ENCODE measurements at regions not wholly inside any gene's neighbourhood (a gene's known extent, or its start where the extent isn't known, plus 50 kb on each side); places are given as distances from the start of the nearest gene placed in this dataset.

DNA sequence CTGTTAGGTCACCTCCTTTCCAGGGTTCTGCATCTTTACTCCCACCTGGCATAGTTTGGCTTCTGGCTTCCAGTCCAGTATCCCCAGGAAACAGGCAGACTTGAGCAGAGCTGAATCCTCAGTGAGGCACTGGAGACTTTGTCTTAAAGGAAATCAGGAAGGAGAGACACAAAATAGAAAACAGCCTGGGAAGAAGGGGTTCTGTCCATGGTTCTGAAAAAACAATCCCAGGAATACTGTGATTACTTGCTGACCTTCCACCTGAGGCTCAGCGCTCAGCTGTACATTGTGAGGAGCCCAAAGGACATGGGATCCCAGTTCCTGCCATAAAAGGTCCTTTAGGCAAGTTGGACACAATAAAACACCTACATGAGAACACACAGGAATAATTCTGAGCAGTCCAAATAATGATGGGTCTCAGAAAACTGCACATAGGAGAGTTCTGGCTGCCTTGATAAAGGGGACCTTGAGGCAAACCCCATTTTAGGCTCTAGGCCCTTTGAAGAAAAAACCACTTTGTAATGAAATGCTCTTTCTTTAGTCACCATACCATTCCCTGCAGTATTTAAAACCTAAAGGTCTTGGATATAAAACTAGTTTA lies 81.4 kb upstream of the CRHR1 start:
- no peak for DNase-seq (ENCODE audit: insufficient read length, low spot score)
- TF ChIP-seq POLR2A (IDR thresholded peaks at IDR 0.05; ENCODE audit: low read depth, low read length), result no peak
- no peak for FAIRE-seq

DNA sequence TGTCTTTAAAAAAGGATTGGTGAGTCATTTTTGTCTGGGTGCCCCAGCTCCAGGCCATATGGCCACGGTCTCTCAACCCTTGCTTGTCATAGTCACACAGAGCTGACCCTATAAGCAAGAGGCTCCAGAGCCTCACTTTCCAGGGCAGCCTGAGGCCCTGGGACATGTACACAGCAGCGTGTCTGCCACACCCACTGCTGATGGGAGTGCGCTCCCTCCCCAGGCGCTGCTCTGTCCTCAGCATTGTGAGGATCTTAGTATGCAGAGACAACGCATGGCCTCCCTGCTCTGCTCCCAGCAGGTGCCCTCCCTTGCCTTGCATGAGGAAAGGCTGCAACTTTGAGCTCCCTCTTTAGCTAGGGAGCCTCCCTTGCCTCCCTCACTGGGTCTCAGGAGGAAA lies 80.8 kb upstream of the CRHR1 start:
- DNase-seq (ENCODE audit: insufficient read length, low spot score), result no peak
- no peak for FAIRE-seq
- TF ChIP-seq POLR2A (IDR thresholded peaks at IDR 0.05; ENCODE audit: low read depth, low read length), result no peak

DNA sequence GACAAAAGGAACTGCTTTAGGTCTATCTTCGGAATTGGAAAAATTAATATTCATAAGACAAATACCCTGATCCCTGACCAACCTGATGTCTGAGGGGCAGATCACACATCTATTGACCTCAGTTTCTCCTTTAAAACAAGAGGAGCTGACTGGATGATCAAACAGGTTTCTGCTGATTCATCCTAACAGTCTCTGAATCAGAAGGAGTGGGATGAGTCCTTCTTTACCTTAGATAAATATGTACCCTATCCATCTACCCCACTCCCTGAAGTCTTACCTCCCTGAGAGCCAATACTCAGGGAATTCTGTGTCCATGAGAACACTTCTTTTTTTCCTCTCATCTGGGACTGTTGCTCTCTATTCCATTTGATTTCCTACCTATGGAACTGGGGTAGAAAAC lies 80.3 kb upstream of the CRHR1 start:
- no peak for FAIRE-seq
- DNase-seq (ENCODE audit: insufficient read length, low spot score), result no peak
- no peak for TF ChIP-seq POLR2A (IDR thresholded peaks at IDR 0.05; ENCODE audit: low read depth, low read length)

DNA sequence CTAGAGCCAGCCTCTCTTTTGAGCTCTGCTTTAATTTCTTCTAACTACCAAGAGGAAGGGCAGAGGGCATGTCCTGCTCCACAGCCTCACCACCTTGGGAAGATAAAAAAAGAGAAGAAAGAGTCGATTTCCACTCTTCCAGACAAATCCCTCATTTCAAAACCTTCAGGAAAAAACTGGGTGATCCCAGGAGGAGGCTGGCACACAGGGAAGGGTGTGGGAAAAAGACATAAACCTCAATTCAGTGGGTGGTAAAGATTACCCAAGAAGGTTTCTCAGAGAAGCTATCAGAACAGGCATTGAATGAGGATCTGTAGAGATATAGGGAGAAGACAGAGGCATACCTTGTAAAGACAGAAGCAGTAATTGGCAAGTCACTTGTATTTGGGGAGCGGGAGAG lies 79.9 kb upstream of the CRHR1 start:
- FAIRE-seq, result no peak
- no peak for TF ChIP-seq POLR2A (IDR thresholded peaks at IDR 0.05; ENCODE audit: low read depth, low read length)
- no peak for DNase-seq (ENCODE audit: insufficient read length, low spot score)

DNA sequence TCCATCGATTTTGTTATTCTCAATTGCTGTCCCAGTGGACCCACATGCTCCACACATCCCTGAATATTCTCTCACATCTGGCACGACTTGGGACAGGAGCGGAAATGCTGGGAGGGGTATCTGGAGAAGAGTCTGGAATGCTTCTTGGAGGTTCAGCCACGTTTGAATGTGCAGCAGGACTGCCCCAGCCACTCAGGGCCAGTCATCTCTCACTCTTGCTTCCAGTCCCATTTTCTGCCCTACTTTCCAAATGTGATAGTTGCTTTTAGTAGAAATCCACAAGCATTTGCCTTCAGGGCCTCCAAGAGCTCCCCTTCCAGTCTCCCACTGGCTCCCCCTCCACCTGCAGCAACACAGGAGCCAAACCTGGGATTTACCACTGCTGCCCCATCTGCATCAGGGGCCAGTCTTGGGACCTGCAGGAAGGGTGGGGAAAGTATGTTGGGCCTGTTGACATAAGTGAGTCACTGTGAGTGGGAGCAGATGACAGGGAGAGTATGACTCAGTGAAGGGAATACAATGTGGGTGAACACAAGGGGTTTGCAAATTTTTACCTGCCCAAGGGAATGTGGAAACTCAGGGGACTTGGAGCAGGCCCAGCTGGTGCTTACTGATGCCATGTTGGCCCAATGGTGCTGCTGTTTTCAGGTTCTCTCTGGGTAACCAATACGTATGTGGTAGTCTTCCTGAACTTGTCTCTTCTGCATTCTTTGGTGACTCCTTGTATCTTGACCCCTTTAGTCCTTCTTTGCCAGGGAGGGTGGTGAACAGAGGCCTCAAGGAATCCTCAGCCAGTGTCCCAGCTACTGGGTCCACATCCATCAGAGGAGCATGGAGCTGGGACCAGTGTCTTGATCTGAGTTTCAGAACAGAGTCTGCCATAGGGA lies 78.8 kb upstream of the CRHR1 start:
- TF ChIP-seq POLR2A (IDR thresholded peaks at IDR 0.05; ENCODE audit: low read depth, low read length), result no peak
- DNase-seq (ENCODE audit: insufficient read length, low spot score) (peak; percentile 75), FAIRE-seq (no peak)

DNA sequence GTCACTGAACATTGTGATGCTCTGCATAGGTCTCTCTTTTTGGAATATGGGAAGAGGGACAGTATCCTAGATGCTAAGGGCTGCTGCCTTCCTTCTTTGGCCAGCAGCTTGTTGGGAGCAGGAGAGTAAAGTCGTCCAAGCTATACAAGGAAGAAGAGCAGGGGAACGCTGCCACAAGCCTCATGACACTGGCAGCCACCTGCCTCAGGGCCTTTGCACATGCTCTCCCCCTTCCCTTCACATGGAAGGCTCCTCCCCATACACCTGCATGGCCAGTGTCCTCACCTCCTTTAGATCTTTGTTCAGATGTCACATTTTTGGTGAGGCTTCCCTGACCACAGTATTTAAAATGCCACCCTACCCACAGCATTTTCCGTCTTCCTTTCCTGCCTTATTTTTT lies 78.1 kb upstream of the CRHR1 start:
- TF ChIP-seq POLR2A (IDR thresholded peaks at IDR 0.05; ENCODE audit: low read depth, low read length), result no peak
- no peak for FAIRE-seq
- DNase-seq (ENCODE audit: insufficient read length, low spot score), result no peak

DNA sequence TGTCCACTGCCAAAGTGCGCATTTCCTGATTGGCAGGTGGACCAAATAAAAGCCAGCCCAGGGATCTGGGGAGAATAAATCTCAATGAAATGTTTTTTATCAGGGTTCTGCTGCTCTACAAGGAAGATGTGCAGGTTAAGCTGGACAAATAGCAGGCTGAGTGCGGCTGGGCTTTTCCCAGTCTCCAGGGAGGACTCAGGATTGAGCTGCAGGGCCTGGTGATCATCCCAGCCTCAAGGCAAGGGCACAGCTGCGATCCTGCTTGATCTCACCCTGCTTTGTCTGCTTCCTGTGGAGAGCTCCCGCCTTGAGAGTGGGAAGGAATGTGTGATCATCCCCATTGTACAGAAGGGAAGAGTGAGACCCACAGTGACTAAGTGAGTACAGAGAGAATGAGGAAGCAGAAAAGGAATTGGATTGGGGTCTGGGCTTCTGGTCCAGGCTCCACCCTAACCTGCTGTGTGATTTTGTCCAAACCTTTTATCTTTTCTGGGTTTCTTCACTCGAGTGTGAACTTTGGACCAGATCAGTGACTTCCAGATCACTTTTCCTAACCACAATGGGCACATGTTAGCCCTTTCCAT lies 75.3 kb upstream of the CRHR1 start:
- DNase-seq (ENCODE audit: insufficient read length, low spot score), result no peak
- no peak for FAIRE-seq
- no peak for TF ChIP-seq POLR2A (IDR thresholded peaks at IDR 0.05; ENCODE audit: low read depth, low read length)

DNA sequence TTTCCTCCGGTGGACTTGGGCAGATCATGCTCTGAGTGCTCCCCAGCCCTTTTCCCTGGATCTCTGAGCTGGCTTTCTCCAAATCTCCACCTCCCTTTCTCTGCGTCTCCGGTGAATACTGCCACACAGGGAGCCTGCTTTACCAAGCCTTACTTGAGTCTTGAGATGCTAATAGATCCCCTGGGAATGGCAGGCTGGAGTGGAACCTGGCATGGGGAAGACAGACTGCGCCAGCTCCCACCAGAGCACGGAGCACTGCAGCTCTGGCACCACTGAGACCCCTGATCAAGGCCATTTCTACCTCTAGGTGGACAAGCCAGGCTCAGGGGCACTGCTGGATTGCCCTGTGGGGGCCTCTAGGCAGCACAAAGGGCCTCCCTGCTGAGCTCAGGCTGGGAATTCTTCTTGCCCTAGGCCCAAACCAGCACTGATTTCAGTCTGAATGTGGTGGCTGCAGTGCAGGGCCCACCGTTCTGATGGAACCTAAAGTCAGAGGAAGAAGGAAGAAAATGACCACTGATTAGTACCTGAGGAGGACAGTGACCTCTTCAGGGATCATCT lies 74.3 kb upstream of the CRHR1 start:
- DNase-seq (ENCODE audit: insufficient read length, low spot score) (no peak), FAIRE-seq (no peak)
- no peak for TF ChIP-seq POLR2A (IDR thresholded peaks at IDR 0.05; ENCODE audit: low read depth, low read length)

DNA sequence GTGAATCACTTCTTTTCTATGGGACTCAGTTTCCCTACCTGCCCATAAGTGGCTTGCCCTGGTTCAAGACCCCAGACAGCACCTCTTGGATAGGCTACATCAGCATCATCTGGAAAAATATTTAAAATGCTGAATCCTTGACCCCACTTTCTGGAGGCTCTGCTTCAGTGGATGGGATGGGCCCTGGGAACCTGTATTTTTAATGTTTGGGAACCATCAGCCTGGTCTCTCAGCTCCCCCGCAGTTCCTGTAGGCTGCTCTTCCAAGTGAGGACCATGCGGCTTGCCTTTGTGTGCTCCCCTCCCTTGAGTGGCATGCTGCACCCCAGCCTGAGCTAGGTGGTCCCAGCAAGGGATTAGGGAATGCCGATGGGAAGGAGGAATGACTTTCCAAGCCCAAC lies 68.3 kb upstream of the CRHR1 start:
- no peak for DNase-seq (ENCODE audit: insufficient read length, low spot score)
- no peak for FAIRE-seq
- TF ChIP-seq POLR2A (IDR thresholded peaks at IDR 0.05; ENCODE audit: low read depth, low read length), result no peak

DNA sequence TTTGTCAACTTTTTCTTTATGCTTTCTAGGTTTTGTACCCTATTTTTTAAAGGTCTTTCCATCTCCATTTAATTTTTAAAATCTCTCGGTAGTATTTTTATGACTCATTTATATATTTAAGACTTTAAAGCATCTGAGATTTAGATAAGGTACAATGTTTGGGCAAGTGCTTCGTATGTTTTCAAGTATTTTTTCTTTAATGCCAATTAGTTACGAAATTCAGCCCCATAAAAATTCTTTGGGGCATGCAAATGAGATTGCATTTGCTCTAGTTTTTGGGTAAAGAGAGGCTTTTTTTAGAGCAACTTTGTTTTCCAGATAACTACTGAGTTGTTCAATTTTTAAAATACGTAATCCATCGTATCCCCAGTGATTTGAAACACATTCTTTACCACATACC lies 65.3 kb upstream of the CRHR1 start:
- no peak for DNase-seq (ENCODE audit: insufficient read length, low spot score)
- no peak for TF ChIP-seq POLR2A (IDR thresholded peaks at IDR 0.05; ENCODE audit: low read depth, low read length)
- no peak for FAIRE-seq

DNA sequence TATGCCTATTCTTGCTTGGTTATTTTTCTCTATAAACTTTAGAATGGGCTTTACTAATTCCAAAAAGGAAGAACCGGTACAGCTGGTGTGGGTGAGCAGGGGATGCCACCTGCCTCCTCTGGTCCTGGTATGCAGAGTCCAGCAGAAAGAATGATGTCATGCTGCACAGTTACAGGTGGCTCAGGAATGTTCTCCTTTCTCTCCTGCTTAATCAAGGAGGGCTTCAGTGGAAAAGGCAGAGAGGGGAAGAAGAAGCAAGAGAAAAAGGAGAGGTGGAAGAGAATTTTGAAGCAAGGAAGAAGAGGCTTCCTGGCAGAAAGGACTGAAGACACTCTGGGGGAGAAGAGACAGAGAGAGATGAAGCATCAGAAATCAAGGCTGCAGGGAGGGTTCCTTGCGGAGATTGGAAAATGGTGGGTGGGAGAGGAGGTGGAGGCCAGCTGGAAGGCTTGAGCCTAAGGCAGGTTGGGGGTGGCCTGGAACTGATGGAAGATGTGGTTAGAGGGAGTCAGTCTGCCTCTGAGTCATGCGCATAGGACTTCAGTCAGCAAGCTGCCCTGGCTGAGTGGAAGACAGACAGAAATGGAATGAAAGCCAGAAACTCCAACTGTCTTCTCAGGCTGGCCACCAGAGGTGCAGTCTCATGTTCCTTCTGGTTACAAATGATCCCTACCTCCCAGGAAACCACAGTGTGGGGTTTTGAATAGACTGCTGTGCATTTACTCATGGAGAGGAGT lies 64.6 kb upstream of the CRHR1 start:
- DNase-seq (ENCODE audit: insufficient read length, low spot score) (peak; percentile 84), FAIRE-seq (peak; percentile 58)
- TF ChIP-seq POLR2A (IDR thresholded peaks at IDR 0.05; ENCODE audit: low read depth, low read length), result no peak

DNA sequence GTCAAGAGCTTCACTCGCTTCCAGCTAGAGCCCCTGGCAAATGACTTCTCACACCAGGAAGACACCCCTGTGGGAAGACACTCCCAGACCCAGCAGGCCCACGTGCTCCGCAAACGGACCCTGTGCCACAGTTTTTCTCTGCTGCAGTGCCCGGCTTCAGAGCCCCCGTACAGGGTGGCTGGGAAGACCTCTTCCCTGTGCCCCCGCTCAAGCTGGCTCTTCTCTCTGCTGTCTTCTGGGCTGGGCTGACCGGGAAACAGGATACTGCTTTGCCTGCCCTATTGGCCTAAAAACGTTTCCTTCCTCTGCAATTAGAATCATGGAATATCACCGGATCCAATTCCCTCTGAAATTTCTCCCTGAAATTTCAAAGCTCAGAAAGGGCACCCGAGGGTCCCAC lies 63.7 kb upstream of the CRHR1 start:
- no peak for FAIRE-seq
- TF ChIP-seq POLR2A (IDR thresholded peaks at IDR 0.05; ENCODE audit: low read depth, low read length), result no peak

DNA sequence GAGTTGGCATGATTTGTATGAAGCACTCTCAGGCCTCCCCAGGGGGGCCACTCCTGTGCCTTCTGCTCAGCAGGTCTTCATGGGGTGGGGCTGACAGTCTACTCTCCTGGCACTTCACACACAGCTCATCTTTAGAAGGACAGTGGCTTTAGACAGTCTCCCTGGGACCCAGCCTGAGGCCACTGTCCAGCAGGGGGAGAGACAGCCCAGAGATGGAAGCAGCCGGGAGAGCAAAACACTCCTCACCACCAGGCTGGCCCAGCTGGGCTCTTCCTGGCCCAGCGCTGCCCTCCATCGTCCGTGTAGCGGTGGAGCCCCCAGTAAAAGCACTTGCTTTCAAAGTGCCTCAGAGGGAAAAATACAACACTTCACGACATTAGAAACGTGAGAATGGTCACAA lies 62.0 kb upstream of the CRHR1 start:
- no peak for TF ChIP-seq POLR2A (IDR thresholded peaks at IDR 0.05; ENCODE audit: low read depth, low read length)
- DNase-seq (ENCODE audit: insufficient read length, low spot score) (no peak), FAIRE-seq (no peak)

More for the DNA sequence above, 63.7 kb upstream of the CRHR1 start:
- DNase-seq (ENCODE audit: insufficient read length, low spot score), result no peak

All from H54 (cell line).